Vagina (tissue), 2 donors: ENCODE measurements at regions not wholly inside any gene's neighbourhood (a gene's known extent, or its start where the extent isn't known, plus 50 kb on each side); places are given as distances from the start of the nearest gene placed in this dataset.

Source experiments
- POLR2A ChIP-seq, 2 donors: fragments of 450-650 bp; IDR thresholded peaks; one replicate each; pipeline ENCODE4 v1.6.1; 2017; ENCODE audit warnings: antibody characterized with exemption in 2 of 2, mild to moderate bottlenecking in 2 of 2, moderate library complexity in 2 of 2
- TF ChIP-seq, protein P1 (sequence below), 3 experiments: fragments of 450-650 bp in 2 of 3; fragments of 200-600 bp in 1 of 3; sonication (generic) in 1 of 3; IDR thresholded peaks; one replicate each; pipeline ENCODE4 v1.5.1; 2017 to 2019; ENCODE audit warnings: antibody characterized with exemption in 3 of 3, mild to moderate bottlenecking in 2 of 3, moderate library complexity in 2 of 3

- no peak for TF ChIP-seq POLR2A (IDR thresholded peaks at IDR 0.05)
- TF ChIP-seq, protein P1, sequence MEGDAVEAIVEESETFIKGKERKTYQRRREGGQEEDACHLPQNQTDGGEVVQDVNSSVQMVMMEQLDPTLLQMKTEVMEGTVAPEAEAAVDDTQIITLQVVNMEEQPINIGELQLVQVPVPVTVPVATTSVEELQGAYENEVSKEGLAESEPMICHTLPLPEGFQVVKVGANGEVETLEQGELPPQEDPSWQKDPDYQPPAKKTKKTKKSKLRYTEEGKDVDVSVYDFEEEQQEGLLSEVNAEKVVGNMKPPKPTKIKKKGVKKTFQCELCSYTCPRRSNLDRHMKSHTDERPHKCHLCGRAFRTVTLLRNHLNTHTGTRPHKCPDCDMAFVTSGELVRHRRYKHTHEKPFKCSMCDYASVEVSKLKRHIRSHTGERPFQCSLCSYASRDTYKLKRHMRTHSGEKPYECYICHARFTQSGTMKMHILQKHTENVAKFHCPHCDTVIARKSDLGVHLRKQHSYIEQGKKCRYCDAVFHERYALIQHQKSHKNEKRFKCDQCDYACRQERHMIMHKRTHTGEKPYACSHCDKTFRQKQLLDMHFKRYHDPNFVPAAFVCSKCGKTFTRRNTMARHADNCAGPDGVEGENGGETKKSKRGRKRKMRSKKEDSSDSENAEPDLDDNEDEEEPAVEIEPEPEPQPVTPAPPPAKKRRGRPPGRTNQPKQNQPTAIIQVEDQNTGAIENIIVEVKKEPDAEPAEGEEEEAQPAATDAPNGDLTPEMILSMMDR (IDR thresholded peaks at IDR 0.05) = no peak
Observed at GRCh38 chr3:70861855-70862254, 549.4 kb upstream of the MDFIC2 start.
